ENCODE measurements at regions not wholly inside any gene's neighbourhood (a gene's known extent, or its start where the extent isn't known, plus 50 kb on each side); places are given as distances from the start of the nearest gene placed in this dataset.

GRCh38 chr13:33766329-33767123 lies 51.4 kb upstream of the RFC3 start:
- no peak for DNase-seq (ENCODE audit: low spot score)
- peaks cover 4% of the 10 kb centered on the region for H3K4me1 Mint-ChIP-seq (ENCODE audit: low read depth)
- H3K4me3 Mint-ChIP-seq (ENCODE audit: low read depth) = no peak overlapping the region
- intact Hi-C loops (cut with micrococcal nuclease) = no loop called here
- peaks cover 6% of the 10 kb centered on the region for H3K27me3 Mint-ChIP-seq (ENCODE audit: low read depth)
- no peaks in the 10 kb centered on the region for H3K9me3 Mint-ChIP-seq
- H3K27ac Mint-ChIP-seq = no peak overlapping the region
- no peaks in the 10 kb centered on the region for H3K36me3 Mint-ChIP-seq (ENCODE audit: low read depth)

- H3K9me3 Mint-ChIP-seq = no peaks in the 10 kb centered on the region
- no peak overlapping the region for H3K4me3 Mint-ChIP-seq (ENCODE audit: low read depth)
- H3K27ac Mint-ChIP-seq = no peak overlapping the region
- H3K27me3 Mint-ChIP-seq (ENCODE audit: low read depth) = peaks cover 4% of the 10 kb centered on the region
- no peaks in the 10 kb centered on the region for H3K36me3 Mint-ChIP-seq (ENCODE audit: low read depth)
- intact Hi-C loops (cut with micrococcal nuclease) = no loop called here
- H3K4me1 Mint-ChIP-seq (ENCODE audit: low read depth) = peaks cover 4% of the 10 kb centered on the region
- DNase-seq (ENCODE audit: low spot score) = no peak
These were observed 50.8 kb upstream of the RFC3 start for GRCh38 chr13:33767140-33767539.

All from activated T-helper 2 cell treated with anti-CD3 and anti-CD28 coated beads, Interferon-gamma antibody, Interleukin-2, Interleukin-4, amounts not matched to agents 10 μg/mL and 5 μg/mL and 100 μg/mL, durations not matched to agents 14 hours and 24 hours and 36 hours (primary cell).